Neural crest cell (in vitro differentiated cells): ENCODE measurements at regions not wholly inside any gene's neighbourhood (a gene's known extent, or its start where the extent isn't known, plus 50 kb on each side); places are given as distances from the start of the nearest gene placed in this dataset.
"Not testable (repeated sequence)": the region's sequence is repeated elsewhere in the genome, so short reads cannot be mapped to it uniquely, and the experiment has no call there.

Experiments used
- DNase-seq: peaks from one replicate; pipeline ENCODE4 v3.0.0; 2021; ENCODE audit warnings: low read depth, mixed read lengths, low spot score
- H3K27ac Mint-ChIP-seq: one replicate; pipeline ENCODE4 v1.8.0; 2021; ENCODE audit warnings: mild to moderate bottlenecking, mixed read lengths; ENCODE audit not compliant: unreplicated experiment
- H3K27me3 Mint-ChIP-seq: 2 replicates; pipeline ENCODE4 v1.8.0; 2021; ENCODE audit warnings: low read depth, mild to moderate bottlenecking, mixed read lengths
- H3K36me3 Mint-ChIP-seq: 2 replicates; pipeline ENCODE4 v1.8.0; 2021; ENCODE audit warnings: low read depth, mild to moderate bottlenecking, mixed read lengths
- H3K4me1 Mint-ChIP-seq: 2 replicates; pipeline ENCODE4 v1.8.0; 2021; ENCODE audit warnings: mixed read lengths
- H3K4me3 Mint-ChIP-seq: one replicate; pipeline ENCODE4 v1.8.0; 2021; ENCODE audit warnings: mild to moderate bottlenecking, mixed read lengths
- H3K9me3 Mint-ChIP-seq: 2 replicates; pipeline ENCODE4 v1.8.0; 2021; ENCODE audit warnings: mixed read lengths
- TF ChIP-seq, protein P1 (sequence below): fragments of 200-600 bp; sonication (generic); conservative IDR thresholded peaks from 2 replicates; pipeline ENCODE4 v1.5.0; 2021; ENCODE audit warnings: antibody characterized with exemption, mild to moderate bottlenecking

DNA sequence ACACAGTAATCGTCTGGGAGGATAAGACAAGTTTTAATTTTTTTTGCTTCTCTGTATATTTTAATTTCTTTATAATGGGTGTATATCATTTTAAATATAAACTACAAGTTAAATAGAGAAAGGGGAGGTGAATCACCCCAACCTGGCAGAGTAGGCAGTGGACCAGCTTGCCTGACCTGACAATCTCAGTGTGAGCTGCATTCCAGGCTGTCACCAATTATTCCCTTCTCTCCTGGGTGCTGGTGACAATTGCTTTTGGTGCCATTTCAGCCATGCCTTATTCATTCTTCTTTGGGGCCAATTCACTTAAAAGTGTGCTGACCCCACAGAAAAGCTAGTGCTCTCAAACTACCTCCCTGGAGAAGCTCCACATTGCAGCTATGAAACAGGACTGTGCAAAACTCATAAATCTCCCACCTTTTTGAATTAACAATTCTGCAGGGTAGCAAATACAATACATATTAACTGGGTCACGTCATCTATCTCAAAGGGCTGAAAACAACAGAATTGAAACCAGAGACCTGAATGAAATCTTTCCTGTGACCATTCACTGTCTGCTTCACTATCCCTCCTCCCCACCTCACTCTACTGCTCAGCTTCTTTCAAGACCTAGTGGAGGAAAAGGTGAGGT is 359.0 kb downstream of the HS3ST1 start:
- H3K36me3 Mint-ChIP-seq = peaks cover 3% of the 10 kb centered on the region
- no peak overlapping the region for H3K27ac Mint-ChIP-seq
- peaks cover 30% of the 10 kb centered on the region for H3K4me1 Mint-ChIP-seq
- H3K4me3 Mint-ChIP-seq = no peak overlapping the region
- no peak for DNase-seq
- H3K9me3 Mint-ChIP-seq = no peaks in the 10 kb centered on the region
- no peaks in the 10 kb centered on the region for H3K27me3 Mint-ChIP-seq
- TF ChIP-seq, protein P1, sequence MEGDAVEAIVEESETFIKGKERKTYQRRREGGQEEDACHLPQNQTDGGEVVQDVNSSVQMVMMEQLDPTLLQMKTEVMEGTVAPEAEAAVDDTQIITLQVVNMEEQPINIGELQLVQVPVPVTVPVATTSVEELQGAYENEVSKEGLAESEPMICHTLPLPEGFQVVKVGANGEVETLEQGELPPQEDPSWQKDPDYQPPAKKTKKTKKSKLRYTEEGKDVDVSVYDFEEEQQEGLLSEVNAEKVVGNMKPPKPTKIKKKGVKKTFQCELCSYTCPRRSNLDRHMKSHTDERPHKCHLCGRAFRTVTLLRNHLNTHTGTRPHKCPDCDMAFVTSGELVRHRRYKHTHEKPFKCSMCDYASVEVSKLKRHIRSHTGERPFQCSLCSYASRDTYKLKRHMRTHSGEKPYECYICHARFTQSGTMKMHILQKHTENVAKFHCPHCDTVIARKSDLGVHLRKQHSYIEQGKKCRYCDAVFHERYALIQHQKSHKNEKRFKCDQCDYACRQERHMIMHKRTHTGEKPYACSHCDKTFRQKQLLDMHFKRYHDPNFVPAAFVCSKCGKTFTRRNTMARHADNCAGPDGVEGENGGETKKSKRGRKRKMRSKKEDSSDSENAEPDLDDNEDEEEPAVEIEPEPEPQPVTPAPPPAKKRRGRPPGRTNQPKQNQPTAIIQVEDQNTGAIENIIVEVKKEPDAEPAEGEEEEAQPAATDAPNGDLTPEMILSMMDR = no peak

DNA sequence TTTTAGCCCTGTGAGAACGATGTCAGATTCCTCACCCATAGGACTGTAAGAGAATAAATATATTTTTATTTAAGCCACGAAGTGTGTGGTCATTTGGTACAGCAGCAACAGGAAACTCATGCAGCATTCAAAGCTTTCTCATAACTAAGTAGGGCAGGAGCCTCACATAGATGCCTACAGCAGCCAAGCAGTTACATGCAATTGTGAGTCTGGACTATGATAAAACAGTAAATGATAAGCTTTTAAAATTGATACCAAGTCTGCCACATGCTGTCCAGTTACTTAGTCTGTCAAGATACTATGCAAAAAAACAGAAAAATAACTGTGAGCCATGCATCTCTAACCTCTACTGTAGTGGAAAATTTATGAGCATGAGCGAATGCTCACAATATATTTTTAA is 359.6 kb downstream of the HS3ST1 start:
- Mint-ChIP-seq H3K9me3 (no peaks in the 10 kb centered on the region), H3K4me3 (no peak overlapping the region), H3K27me3 (no peaks in the 10 kb centered on the region), H3K27ac (peak overlapping the region; percentile 7), H3K36me3 (peaks cover 3% of the 10 kb centered on the region), H3K4me1 (peaks cover 30% of the 10 kb centered on the region)
- TF ChIP-seq, protein P1 = no peak
- DNase-seq = no peak

DNA sequence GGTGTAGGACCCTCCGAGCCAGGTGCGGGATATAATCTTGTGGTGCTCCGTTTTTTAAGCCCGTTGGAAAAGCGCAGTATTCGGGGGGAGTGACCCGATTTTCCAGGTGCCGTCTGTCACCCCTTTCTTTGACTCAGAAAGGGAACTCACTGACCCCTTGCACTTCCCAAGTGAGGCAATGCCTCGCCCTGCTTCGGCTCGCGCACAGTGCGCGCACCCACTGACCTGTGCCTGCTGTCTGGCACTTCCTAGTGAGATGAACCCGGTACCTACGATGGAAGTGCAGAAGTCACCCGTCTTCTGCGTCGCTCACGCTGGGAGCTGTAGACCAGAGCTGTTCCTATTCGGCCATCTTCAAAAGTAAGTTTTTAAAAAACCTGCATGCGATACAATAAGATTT is 362.1 kb downstream of the HS3ST1 start:
- not testable (repeated sequence) for H3K36me3 Mint-ChIP-seq, H3K9me3 Mint-ChIP-seq, DNase-seq, H3K27me3 Mint-ChIP-seq
- peaks cover 30% of the 10 kb centered on the region for H3K4me1 Mint-ChIP-seq
- H3K4me3 Mint-ChIP-seq = peak overlapping the region; percentile 90
- H3K27ac Mint-ChIP-seq = peak overlapping the region; percentile 94

DNA sequence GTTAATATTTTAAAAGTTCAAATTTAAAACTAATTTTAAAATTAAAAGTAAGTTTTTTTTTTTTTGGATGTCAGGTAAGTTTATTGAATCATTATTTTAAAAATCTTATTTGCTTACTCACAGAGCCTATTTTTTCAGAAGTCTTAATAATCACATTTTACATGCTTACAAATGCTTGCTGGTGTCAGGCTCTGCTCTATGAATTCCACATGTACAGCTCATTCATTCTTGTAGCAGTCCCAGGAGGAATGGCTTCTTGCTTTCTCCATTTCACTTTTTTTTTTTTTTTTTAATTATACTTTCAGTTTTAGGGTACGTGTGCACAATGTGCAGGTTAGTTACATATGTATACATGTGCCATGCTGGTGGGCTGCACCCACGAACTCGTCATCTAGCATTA is 368.1 kb downstream of the HS3ST1 start:
- DNase-seq, H3K4me1 Mint-ChIP-seq, H3K27ac Mint-ChIP-seq, H3K9me3 Mint-ChIP-seq, H3K36me3 Mint-ChIP-seq, H3K4me3 Mint-ChIP-seq, H3K27me3 Mint-ChIP-seq: not testable (repeated sequence)

DNA sequence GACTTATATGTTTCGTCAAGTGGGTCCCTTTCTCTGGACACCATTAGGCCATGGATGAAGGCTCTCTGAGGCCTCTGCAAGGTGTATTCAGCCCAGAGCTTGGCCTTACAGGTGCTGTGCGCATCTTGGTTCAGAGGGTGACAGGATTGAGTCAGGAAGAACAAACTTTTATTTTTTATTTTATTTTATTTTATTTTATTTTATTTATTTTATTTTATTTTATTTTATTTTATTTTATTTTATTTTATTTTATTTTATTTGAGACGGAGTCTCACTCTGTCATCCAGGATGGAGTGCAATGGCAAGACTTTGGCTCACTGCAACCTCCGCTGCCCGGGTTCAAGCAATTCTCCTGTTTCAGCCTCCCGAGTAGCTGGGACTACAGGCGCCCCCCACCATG is 370.4 kb upstream of the CLNK start:
- not testable (repeated sequence) for H3K27me3 Mint-ChIP-seq, H3K9me3 Mint-ChIP-seq, H3K36me3 Mint-ChIP-seq, H3K27ac Mint-ChIP-seq, DNase-seq, H3K4me3 Mint-ChIP-seq, H3K4me1 Mint-ChIP-seq

DNA sequence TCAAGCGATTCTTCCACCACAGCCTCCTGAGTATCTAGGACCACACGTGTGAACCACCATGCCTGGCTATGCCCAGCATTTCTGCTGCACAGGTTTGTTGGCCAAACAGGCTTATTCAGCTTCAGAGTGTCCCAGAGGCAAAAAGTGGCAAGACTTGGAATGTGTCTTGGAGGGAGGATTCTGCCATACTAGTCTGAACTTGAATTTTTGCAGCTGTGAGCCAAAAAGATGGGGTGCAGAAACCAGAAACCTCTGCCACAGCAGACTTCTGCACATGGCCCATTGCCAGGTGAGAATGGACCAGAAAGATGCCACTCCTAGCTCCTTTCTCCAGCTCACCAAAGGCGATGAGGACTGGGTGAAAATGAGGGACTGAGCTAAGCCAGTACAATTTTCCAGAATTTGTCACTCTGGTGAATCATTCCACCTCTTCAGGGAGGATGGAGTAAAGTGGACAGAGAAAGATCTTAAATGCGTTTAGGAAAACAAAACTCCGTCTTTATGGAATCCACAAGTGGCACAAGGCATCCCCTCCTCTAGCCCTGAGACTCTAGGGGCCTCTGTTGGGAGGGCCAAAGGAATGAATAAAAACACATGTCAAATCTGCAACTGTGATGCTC is 369.1 kb upstream of the CLNK start:
- H3K9me3 Mint-ChIP-seq = no peaks in the 10 kb centered on the region
- TF ChIP-seq, protein P1 = no peak
- H3K4me3 Mint-ChIP-seq = no peak overlapping the region
- no peaks in the 10 kb centered on the region for H3K36me3 Mint-ChIP-seq
- H3K27ac Mint-ChIP-seq = no peak overlapping the region
- no peak for DNase-seq
- H3K4me1 Mint-ChIP-seq = no peaks in the 10 kb centered on the region
- no peaks in the 10 kb centered on the region for H3K27me3 Mint-ChIP-seq

DNA sequence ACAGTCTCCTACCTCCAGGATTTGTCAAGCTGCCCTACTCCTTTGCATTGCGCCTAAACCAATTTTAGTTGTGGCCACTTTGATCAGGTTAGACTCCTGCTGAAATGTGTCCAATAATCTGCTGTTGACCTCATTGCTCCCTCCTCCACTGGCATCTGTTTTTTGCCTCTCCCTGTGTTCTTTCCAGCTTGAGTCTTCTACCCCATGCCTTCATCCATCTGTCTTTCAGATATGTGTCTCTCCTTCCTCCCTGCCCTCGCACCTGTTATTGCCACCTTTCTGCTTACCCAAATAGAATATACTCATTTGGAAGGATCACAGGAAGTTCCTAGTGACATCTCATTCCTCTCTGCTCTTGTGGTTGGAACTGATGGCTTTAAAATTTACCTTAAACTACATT is 366.6 kb upstream of the CLNK start:
- H3K9me3 Mint-ChIP-seq = peaks cover 4% of the 10 kb centered on the region
- TF ChIP-seq, protein P1 = no peak

More for the DNA sequence above, 366.6 kb upstream of the CLNK start:
- Mint-ChIP-seq H3K27me3 (no peaks in the 10 kb centered on the region), H3K27ac (no peak overlapping the region), H3K4me3 (no peak overlapping the region), H3K36me3 (peaks cover 3% of the 10 kb centered on the region), H3K4me1 (no peaks in the 10 kb centered on the region)
- DNase-seq = no peak
